ENCODE measurements at regions not wholly inside any gene's neighbourhood (a gene's known extent, or its start where the extent isn't known, plus 50 kb on each side); places are given as distances from the start of the nearest gene placed in this dataset.

GRCh38 chr6:137661601-137662000 lies 167.4 kb upstream of the OLIG3 start:
- FAIRE-seq, result peak; percentile 48
- no peak overlapping the region for H3K18ac ChIP-seq (ENCODE audit: extremely low read depth, low read length)
- 78% methylated on average over 5 of the region's 5 CpGs; no CpG with 5 or more reads in 1 of the 2 experiments for WGBS, 2 experiments (ENCODE audit: extremely low coverage in 1 of 2, insufficient coverage in 1 of 2, insufficient read length in 1 of 2, insufficient replicate concordance in 2 of 2, low coverage in 1 of 2, low lambda C conversion rate in 2 of 2, missing lambda C conversion rate in 1 of 2)

More at GRCh38 chr6:137661601-137662000, 167.4 kb upstream of the OLIG3 start:
- Histone ChIP-seq H2AFZ (ENCODE audit: low read length) (no peak overlapping the region), H3K79me1 (ENCODE audit: low read depth, low read length) (no peaks in the 10 kb centered on the region), H4K91ac (replicated peaks; ENCODE audit: insufficient read length, low read length) (no peak overlapping the region), H4K8ac (ENCODE audit: extremely low read depth, insufficient read depth, low read length) (no peak overlapping the region), H3K36me3 (ENCODE audit: control insufficient read depth in 2 of 4, insufficient read depth in 4 of 4, low read length in 3 of 4) (no peaks in the 10 kb centered on the region), H4K5ac (ENCODE audit: insufficient read length, low read depth, low read length) (no peak overlapping the region), H2BK120ac (replicated peaks; ENCODE audit: low read depth, low read length) (no peak overlapping the region), H3K4me1 (replicated peaks in 1 of 4; ENCODE audit: control insufficient read depth in 3 of 4, insufficient read depth in 4 of 4, low read length in 3 of 4) (no peaks in the 10 kb centered on the region), H2AK5ac (ENCODE audit: low read depth, low read length) (no peak overlapping the region), H3K27me3 (replicated peaks in 1 of 4; ENCODE audit: control insufficient read depth in 3 of 4, extremely low read depth in 1 of 4, insufficient read depth in 3 of 4, low read length in 3 of 4) (peaks cover 0 to 1% (median 0%) of the 10 kb centered on the region in 4 experiments; a peak in 1 of 7 replicates), H4K20me1 (replicated peaks in 1 of 2; ENCODE audit: control insufficient read depth in 1 of 2, insufficient read depth in 2 of 2, low read length in 2 of 2) (no peaks in the 10 kb centered on the region), H2BK15ac (ENCODE audit: low read length) (no peak overlapping the region), H3K79me2 (ENCODE audit: control insufficient read depth in 1 of 2, insufficient read depth in 2 of 2, low read length in 2 of 2) (no peaks in the 10 kb centered on the region), H3K27ac (ENCODE audit: low read depth, low read length) (no peak overlapping the region), H2BK12ac (ENCODE audit: low read depth, low read length) (no peak overlapping the region), H3K9ac (replicated peaks in 1 of 4; ENCODE audit: extremely low read depth in 1 of 4, low read depth in 3 of 4, low read length in 3 of 4) (no peak overlapping the region), H3K4ac (replicated peaks; ENCODE audit: insufficient read length, low read depth, low read length) (no peak overlapping the region), H3K14ac (ENCODE audit: insufficient read length) (no peak overlapping the region), H3K4me3 (ENCODE audit: extremely low read depth in 1 of 4, insufficient read depth in 2 of 4, low read depth in 3 of 4, low read length in 4 of 4) (no peak overlapping the region), H3K56ac (replicated peaks; ENCODE audit: insufficient read length, low read depth, low read length) (no peak overlapping the region), H3K23me2 (ENCODE audit: low read depth, low read length) (no peaks in the 10 kb centered on the region), H2BK5ac (ENCODE audit: low read depth, low read length) (no peak overlapping the region), H3K4me2 (ENCODE audit: insufficient read depth in 1 of 2, low read depth in 2 of 2, low read length in 2 of 2) (no peak overlapping the region), H3K9me3 (ENCODE audit: insufficient read depth in 2 of 2, low read depth in 1 of 2, low read length in 1 of 2) (0 out of 4 replicates have a peak, but pooled peaks cover 0 to 3% of the 10 kb centered on the region in 2 experiments), H3K23ac (ENCODE audit: insufficient read length) (no peak overlapping the region), H2BK20ac (ENCODE audit: low read length) (no peak overlapping the region)
- DNase-seq (ENCODE audit: low read depth in 1 of 2, low spot score in 2 of 2), result peak; percentile 13 to 53
- TF ChIP-seq EP300 (IDR thresholded peaks at IDR 0.05; ENCODE audit: borderline replicate concordance in 1 of 2, low read depth in 2 of 2, low read length in 2 of 2) (no peak), RAD21 (IDR thresholded peaks at IDR 0.05 in 1 of 2, conservative IDR thresholded peaks at IDR 0.05 in 1 of 2; ENCODE audit: low read depth in 2 of 2, low read length in 2 of 2) (peak; percentile 40 to 56), FOSL1 (IDR thresholded peaks at IDR 0.05; ENCODE audit: insufficient read depth, low read depth, low read length) (no peak), NANOG (IDR thresholded peaks at IDR 0.05; ENCODE audit: insufficient read depth, low read depth, low read length, poor library complexity, severe bottlenecking) (no peak)
- TF ChIP-seq, protein P1, sequence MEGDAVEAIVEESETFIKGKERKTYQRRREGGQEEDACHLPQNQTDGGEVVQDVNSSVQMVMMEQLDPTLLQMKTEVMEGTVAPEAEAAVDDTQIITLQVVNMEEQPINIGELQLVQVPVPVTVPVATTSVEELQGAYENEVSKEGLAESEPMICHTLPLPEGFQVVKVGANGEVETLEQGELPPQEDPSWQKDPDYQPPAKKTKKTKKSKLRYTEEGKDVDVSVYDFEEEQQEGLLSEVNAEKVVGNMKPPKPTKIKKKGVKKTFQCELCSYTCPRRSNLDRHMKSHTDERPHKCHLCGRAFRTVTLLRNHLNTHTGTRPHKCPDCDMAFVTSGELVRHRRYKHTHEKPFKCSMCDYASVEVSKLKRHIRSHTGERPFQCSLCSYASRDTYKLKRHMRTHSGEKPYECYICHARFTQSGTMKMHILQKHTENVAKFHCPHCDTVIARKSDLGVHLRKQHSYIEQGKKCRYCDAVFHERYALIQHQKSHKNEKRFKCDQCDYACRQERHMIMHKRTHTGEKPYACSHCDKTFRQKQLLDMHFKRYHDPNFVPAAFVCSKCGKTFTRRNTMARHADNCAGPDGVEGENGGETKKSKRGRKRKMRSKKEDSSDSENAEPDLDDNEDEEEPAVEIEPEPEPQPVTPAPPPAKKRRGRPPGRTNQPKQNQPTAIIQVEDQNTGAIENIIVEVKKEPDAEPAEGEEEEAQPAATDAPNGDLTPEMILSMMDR (IDR thresholded peaks at IDR 0.05; ENCODE audit: control extremely low read depth in 1 of 3, insufficient read depth in 1 of 3, low read depth in 1 of 3, low read length in 3 of 3), result peak; percentile 28 to 70 (median 40)
- ChIA-PET CTCF (ENCODE audit: partially characterized antibody) (interaction anchor here (0.7 to 2.6 kb wide), 10 partner anchors 8 to 339 kb away, joined by 3 to 9 read pairs (median 4); no protein-coding TSS in a partner anchor), POLR2A (ENCODE audit: partially characterized antibody) (no interaction called here)

All from H1 (cell line).